HEK293T (cell line): ENCODE measurements at regions not wholly inside any gene's neighbourhood (a gene's known extent, or its start where the extent isn't known, plus 50 kb on each side); places are given as distances from the start of the nearest gene placed in this dataset.

ENCODE experiments used
- CTCF ChIA-PET: fragments of 350-600 bp; formaldehyde crosslinking; extraction: SDS; loops from one replicate; lab custom pipeline; 2021; ENCODE audit warnings: antibody characterized with exemption, inconsistent platforms; lab: Yijun Ruan, JAX
- POLR2A ChIA-PET: fragments of 350-600 bp; formaldehyde crosslinking; extraction: SDS; loops from one replicate; lab custom pipeline; 2020; ENCODE audit warnings: antibody characterized with exemption, inconsistent platforms; lab: Yijun Ruan, JAX
- DNase-seq: peaks from one replicate; pipeline ENCODE4 v3.0.0; 2012; ENCODE audit warnings: mixed read lengths; ENCODE audit errors: extremely low spot score
- ARNT ChIP-seq: fragments of 450-650 bp; IDR thresholded peaks from 2 replicates; pipeline ENCODE4 v1.6.1; 2017; ENCODE audit warnings: mild to moderate bottlenecking
- BHLHE40 ChIP-seq: fragments of 450-650 bp; IDR thresholded peaks from 2 replicates; pipeline ENCODE4 v1.6.1; 2016; ENCODE audit warnings: mild to moderate bottlenecking, moderate library complexity, borderline replicate concordance
- CTBP1 ChIP-seq: fragments of 450-650 bp; IDR thresholded peaks from 2 replicates; pipeline ENCODE4 v1.6.1; 2016; ENCODE audit warnings: borderline replicate concordance
- ELF4 ChIP-seq: fragments of 450-650 bp; IDR thresholded peaks from 2 replicates; pipeline ENCODE4 v1.6.1; 2017; ENCODE audit warnings: antibody characterized with exemption
- FOXA1 ChIP-seq: fragments of 450-650 bp; IDR thresholded peaks from 2 replicates; pipeline ENCODE4 v1.6.1; 2016; ENCODE audit warnings: mild to moderate bottlenecking
- FOXK2 ChIP-seq: fragments of 450-650 bp; IDR thresholded peaks from 2 replicates; pipeline ENCODE4 v1.6.1; 2016; ENCODE audit warnings: mild to moderate bottlenecking
- FOXM1 ChIP-seq: fragments of 450-650 bp; IDR thresholded peaks from 2 replicates; pipeline ENCODE4 v1.6.1; 2017; ENCODE audit warnings: mild to moderate bottlenecking, borderline replicate concordance
- HDGF ChIP-seq: fragments of 450-650 bp; IDR thresholded peaks from 2 replicates; pipeline ENCODE4 v1.6.1; 2017; ENCODE audit warnings: antibody characterized with exemption, borderline replicate concordance
- L3MBTL2 ChIP-seq: fragments of 450-650 bp; conservative IDR thresholded peaks from 2 replicates; pipeline ENCODE4 v1.6.1; 2016; ENCODE audit warnings: mild to moderate bottlenecking
- LEF1 ChIP-seq: fragments of 450-650 bp; IDR thresholded peaks from 2 replicates; pipeline ENCODE4 v1.6.1; 2017; ENCODE audit warnings: mild to moderate bottlenecking, borderline replicate concordance
- NFRKB ChIP-seq: fragments of 450-650 bp; IDR thresholded peaks from 2 replicates; pipeline ENCODE4 v1.6.1; 2016; ENCODE audit warnings: mild to moderate bottlenecking, moderate library complexity
- SP1 ChIP-seq: fragments of 450-650 bp; IDR thresholded peaks from 2 replicates; pipeline ENCODE4 v1.6.1; 2017
- SUZ12 ChIP-seq: fragments of 450-650 bp; IDR thresholded peaks from 2 replicates; pipeline ENCODE4 v1.6.1; 2016; ENCODE audit warnings: mild to moderate bottlenecking
- TARDBP ChIP-seq: fragments of 450-650 bp; IDR thresholded peaks from 2 replicates; pipeline ENCODE4 v1.6.1; 2016
- ZNF384 ChIP-seq: fragments of 450-650 bp; IDR thresholded peaks from 2 replicates; pipeline ENCODE4 v1.6.1; 2016
- TF ChIP-seq, protein P1 (sequence below): fragments of 450-650 bp; IDR thresholded peaks from 2 replicates; pipeline ENCODE4 v1.6.1; 2016

GRCh38 chr15:31158858-31159569, 57.5 kb upstream of the TRPM1 start:
- ChIA-PET POLR2A (no interaction called here), CTCF (no interaction called here)

DNA sequence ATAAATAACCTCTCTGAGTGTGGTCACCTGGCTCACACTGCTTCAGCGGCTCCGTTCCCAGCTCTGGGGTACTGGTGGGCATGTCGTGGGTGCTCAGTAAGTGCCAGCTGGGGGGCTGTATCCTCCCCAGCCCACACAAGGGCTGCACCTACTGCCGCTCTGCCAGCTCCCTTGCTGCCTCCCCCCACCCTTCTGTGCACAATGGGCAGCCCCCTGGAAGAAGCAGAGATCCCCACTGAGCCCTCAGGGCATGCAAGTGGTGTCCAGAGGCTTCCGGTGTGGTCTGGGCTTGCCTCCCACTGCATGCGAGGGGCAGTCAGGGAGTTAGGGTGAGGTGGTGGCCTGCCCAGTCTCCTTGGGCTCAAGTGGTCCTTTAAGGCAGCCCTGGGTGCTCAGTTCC, 58.3 kb upstream of the TRPM1 start:
- no peak for TF ChIP-seq NFRKB
- TF ChIP-seq ELF4 = no peak
- no peak for DNase-seq
- ChIA-PET POLR2A (no interaction called here), CTCF (no interaction called here)

More at GRCh38 chr15:31158858-31159569, 57.5 kb upstream of the TRPM1 start:
- DNase-seq = no peak
- TF ChIP-seq ARNT (no peak), FOXA1 (no peak), CTBP1 (no peak), SUZ12 (no peak), FOXK2 (no peak), SP1 (no peak), ZNF384 (no peak), ELF4 (no peak), L3MBTL2 (no peak), NFRKB (no peak), BHLHE40 (no peak), TARDBP (no peak), HDGF (no peak)

- DNase-seq = no peak
- ChIA-PET POLR2A (no interaction called here), CTCF (no interaction called here)
- TF ChIP-seq FOXM1 (no peak), FOXA1 (no peak), HDGF (no peak), ELF4 (no peak), CTBP1 (no peak), L3MBTL2 (no peak), NFRKB (no peak), BHLHE40 (no peak), FOXK2 (no peak), TARDBP (no peak)
Measured at GRCh38 chr15:31160297-31160696, 58.8 kb upstream of the TRPM1 start.

DNA sequence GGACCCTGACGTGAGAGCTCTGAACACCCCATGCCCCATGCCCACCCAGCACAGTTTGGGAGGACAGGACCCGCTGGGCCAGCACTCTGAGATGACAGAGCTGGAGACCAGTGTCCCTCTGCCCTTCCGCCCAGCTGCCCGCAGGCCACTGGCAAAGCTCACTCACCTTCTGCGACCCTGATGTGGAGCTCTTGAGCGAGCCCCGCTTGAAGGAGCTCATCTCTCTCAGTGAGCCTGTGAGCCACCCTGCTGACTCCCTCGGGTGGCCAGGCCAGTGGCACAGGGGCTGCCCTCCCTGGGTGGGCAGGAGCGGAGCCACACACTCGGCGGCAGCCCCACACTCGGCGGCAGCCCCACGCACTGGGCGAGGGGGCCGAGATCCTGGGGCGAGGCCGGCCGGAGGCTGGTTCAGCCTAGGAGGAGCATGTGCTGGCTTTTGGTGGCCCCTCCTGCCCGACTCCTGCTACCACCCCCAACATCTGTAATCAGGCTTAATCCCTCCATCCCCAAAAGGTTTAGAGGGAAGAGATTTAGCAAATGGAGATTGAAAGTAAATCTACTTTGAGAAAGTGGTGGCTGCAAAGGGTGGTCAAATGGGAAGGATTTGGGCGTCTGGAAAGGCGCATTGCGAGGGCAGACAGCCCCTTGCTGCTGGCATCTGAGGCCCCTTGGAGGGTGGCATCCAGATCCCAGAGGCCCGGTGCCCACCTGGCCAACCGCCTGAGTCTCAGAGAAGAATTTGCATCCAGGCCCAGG, 59.4 kb upstream of the TRPM1 start:
- POLR2A ChIA-PET = no interaction called here
- CTCF ChIA-PET = no interaction called here
- no peak for DNase-seq
- TF ChIP-seq FOXA1 = no peak
- TF ChIP-seq CTBP1 = no peak
- TF ChIP-seq SUZ12 = no peak

GRCh38 chr15:31161951-31162350, 60.4 kb upstream of the TRPM1 start:
- CTCF ChIA-PET = no interaction called here
- POLR2A ChIA-PET = no interaction called here
- DNase-seq = no peak
- no peak for TF ChIP-seq FOXK2
- no peak for TF ChIP-seq NFRKB
- no peak for TF ChIP-seq SP1
- TF ChIP-seq, protein P1, sequence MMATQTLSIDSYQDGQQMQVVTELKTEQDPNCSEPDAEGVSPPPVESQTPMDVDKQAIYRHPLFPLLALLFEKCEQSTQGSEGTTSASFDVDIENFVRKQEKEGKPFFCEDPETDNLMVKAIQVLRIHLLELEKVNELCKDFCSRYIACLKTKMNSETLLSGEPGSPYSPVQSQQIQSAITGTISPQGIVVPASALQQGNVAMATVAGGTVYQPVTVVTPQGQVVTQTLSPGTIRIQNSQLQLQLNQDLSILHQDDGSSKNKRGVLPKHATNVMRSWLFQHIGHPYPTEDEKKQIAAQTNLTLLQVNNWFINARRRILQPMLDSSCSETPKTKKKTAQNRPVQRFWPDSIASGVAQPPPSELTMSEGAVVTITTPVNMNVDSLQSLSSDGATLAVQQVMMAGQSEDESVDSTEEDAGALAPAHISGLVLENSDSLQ = no peak
- no peak for TF ChIP-seq CTBP1
- no peak for TF ChIP-seq L3MBTL2

GRCh38 chr15:31162721-31163510, 61.4 kb upstream of the TRPM1 start:
- POLR2A ChIA-PET = no interaction called here
- no peak for DNase-seq
- CTCF ChIA-PET = no interaction called here
- TF ChIP-seq FOXA1 (no peak), ZNF384 (no peak), FOXK2 (no peak), LEF1 (no peak), BHLHE40 (no peak), HDGF (no peak), L3MBTL2 (no peak)

DNA sequence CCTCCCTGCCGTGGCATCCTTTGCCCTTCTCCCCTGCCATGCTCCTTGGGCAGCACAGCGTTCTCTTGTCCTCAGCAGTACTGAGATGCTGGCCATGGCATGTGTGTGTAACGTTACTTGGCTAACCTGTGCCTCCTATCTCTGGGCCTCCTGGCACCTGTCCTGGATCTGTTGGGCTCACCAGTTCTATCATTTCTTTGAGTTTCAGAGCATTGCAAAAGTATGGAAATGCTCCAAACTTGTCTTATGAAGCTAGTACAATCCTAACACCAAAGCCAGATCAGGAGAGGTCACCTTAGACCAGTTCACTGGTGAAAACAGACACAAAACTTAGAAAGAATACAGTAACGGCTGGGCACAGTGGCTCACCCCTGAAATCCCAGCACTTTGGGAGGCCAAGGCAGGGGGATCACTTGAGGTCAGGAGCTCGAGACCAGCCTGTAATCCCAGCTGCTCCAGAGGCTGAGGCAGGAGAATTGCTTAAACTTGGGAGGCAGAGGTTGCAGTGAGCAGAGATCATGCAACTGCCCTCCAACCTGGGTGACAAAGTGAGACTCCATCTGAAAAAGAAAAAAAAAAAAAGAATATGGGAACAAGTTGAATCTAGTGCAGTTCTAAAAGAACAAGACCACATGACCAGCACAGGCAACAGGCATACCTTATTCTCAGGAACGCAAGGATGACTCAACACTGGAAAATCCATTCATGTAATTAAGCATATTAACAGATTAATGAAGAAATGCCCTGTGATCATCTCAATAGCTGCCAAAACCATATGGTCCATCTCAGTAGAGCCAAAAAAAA, 62.4 kb upstream of the TRPM1 start:
- ChIA-PET CTCF (no interaction called here), POLR2A (no interaction called here)
- TF ChIP-seq TARDBP = no peak
- no peak for TF ChIP-seq FOXA1
- TF ChIP-seq SP1 = no peak
- TF ChIP-seq LEF1 = no peak
- TF ChIP-seq NFRKB = no peak
- no peak for TF ChIP-seq HDGF
- TF ChIP-seq ZNF384 = no peak
- DNase-seq = no peak
